IPS DF 19.7 (cell line): ENCODE measurements at regions not wholly inside any gene's neighbourhood (a gene's known extent, or its start where the extent isn't known, plus 50 kb on each side); places are given as distances from the start of the nearest gene placed in this dataset.

ENCODE experiments used
- DNase-seq: peaks from one replicate; pipeline ENCODE4 v3.0.0-alpha.2; 2013; ENCODE audit warnings: low read depth, low spot score

- DNase-seq: no peak
Observed at GRCh38 chr2:180370511-180371205, 363.6 kb upstream of the CWC22 start.

- DNase-seq: no peak
Observed at GRCh38 chr2:180368881-180369280, 361.8 kb upstream of the CWC22 start.

GRCh38 chr2:180367815-180368214, 360.7 kb upstream of the CWC22 start:
- no peak for DNase-seq

- no peak for DNase-seq
Observed at GRCh38 chr2:180366481-180366880, 359.4 kb upstream of the CWC22 start.

- DNase-seq: no peak
Observed at GRCh38 chr2:180364719-180365118, 357.6 kb upstream of the CWC22 start.

- no peak for DNase-seq
Observed at GRCh38 chr2:180360283-180360618, 353.2 kb upstream of the CWC22 start.

- DNase-seq: no peak
Observed at GRCh38 chr2:180359522-180360282, 352.6 kb upstream of the CWC22 start.

GRCh38 chr2:180358458-180358857, 351.4 kb upstream of the CWC22 start:
- no peak for DNase-seq

GRCh38 chr2:180356676-180357075, 349.6 kb upstream of the CWC22 start:
- no peak for DNase-seq

GRCh38 chr2:180352620-180353019, 345.5 kb upstream of the CWC22 start:
- no peak for DNase-seq

GRCh38 chr2:180349809-180350208, 342.7 kb upstream of the CWC22 start:
- DNase-seq: no peak

GRCh38 chr2:180343528-180344345, 336.6 kb upstream of the CWC22 start:
- no peak for DNase-seq

- DNase-seq: no peak
Observed at GRCh38 chr2:180337136-180337535, 330.0 kb upstream of the CWC22 start.

- no peak for DNase-seq
Observed at GRCh38 chr2:180336550-180336949, 329.5 kb upstream of the CWC22 start.

- DNase-seq: no peak
Observed at GRCh38 chr2:180334514-180334913, 327.4 kb upstream of the CWC22 start.

- DNase-seq: no peak
Observed at GRCh38 chr2:180328795-180329422, 321.8 kb upstream of the CWC22 start.

- no peak for DNase-seq
Observed at GRCh38 chr2:180327185-180327584, 320.1 kb upstream of the CWC22 start.

- DNase-seq: no peak
Observed at GRCh38 chr2:180325416-180326120, 318.5 kb upstream of the CWC22 start.

GRCh38 chr2:180324182-180324581, 317.1 kb upstream of the CWC22 start:
- no peak for DNase-seq

GRCh38 chr2:180322781-180323180, 315.7 kb upstream of the CWC22 start:
- DNase-seq: no peak
